HL-60 (cell line): ENCODE measurements at regions not wholly inside any gene's neighbourhood (a gene's known extent, or its start where the extent isn't known, plus 50 kb on each side); places are given as distances from the start of the nearest gene placed in this dataset.
"Not testable (repeated sequence)": the region's sequence is repeated elsewhere in the genome, so short reads cannot be mapped to it uniquely, and the experiment has no call there.

Experiments used
- DNase-seq, 2 experiments: peaks; one replicate each; pipeline ENCODE4 v3.0.0-alpha.2; 2010 to 2020; ENCODE audit warnings: low read depth in 1 of 2, low spot score in 1 of 2
- H3K27ac ChIP-seq: fragments of 250-450 bp; sonication (Bioruptor Pico); replicated peaks from 2 replicates; pipeline ENCODE4 v1.5.1; 2020; ENCODE audit warnings: mild to moderate bottlenecking, moderate library complexity
- H3K27me3 ChIP-seq: fragments of 250-450 bp; sonication (Bioruptor Pico); 2 replicates; pipeline ENCODE4 v1.5.1; 2021; ENCODE audit warnings: mild to moderate bottlenecking, moderate library complexity; ENCODE audit not compliant: insufficient read depth, poor library complexity, severe bottlenecking
- H3K4me3 ChIP-seq: replicated peaks from 2 replicates; pipeline ENCODE4 v1.5.1; 2011; ENCODE audit warnings: mild to moderate bottlenecking, control low read depth, low read length; ENCODE audit not compliant: insufficient read depth
- GABPA ChIP-seq: IDR thresholded peaks from 2 replicates; pipeline ENCODE4 v1.6.1; 2012; ENCODE audit warnings: low read depth
- POLR2AphosphoS5 ChIP-seq: IDR thresholded peaks from 2 replicates; pipeline ENCODE4 v1.6.1; 2012; ENCODE audit warnings: low read depth
- SPI1 ChIP-seq: IDR thresholded peaks from 2 replicates; pipeline ENCODE4 v1.6.1; 2012; ENCODE audit warnings: low read depth, mild to moderate bottlenecking, borderline replicate concordance
- TF ChIP-seq, protein P1 (sequence below): IDR thresholded peaks from 2 replicates; pipeline ENCODE4 v1.6.1; 2012; ENCODE audit warnings: low read depth; ENCODE audit not compliant: insufficient replicate concordance
- TF ChIP-seq, protein P2 (sequence below): IDR thresholded peaks from one replicate; pipeline ENCODE4 v1.5.1; 2011; ENCODE audit warnings: low read length, control low read depth, inconsistent platforms; ENCODE audit not compliant: insufficient read depth

GRCh38 chr4:150018257-150018656 is 60.0 kb upstream of the DCLK2 start:
- DNase-seq: no peak
- TF ChIP-seq, protein P1, sequence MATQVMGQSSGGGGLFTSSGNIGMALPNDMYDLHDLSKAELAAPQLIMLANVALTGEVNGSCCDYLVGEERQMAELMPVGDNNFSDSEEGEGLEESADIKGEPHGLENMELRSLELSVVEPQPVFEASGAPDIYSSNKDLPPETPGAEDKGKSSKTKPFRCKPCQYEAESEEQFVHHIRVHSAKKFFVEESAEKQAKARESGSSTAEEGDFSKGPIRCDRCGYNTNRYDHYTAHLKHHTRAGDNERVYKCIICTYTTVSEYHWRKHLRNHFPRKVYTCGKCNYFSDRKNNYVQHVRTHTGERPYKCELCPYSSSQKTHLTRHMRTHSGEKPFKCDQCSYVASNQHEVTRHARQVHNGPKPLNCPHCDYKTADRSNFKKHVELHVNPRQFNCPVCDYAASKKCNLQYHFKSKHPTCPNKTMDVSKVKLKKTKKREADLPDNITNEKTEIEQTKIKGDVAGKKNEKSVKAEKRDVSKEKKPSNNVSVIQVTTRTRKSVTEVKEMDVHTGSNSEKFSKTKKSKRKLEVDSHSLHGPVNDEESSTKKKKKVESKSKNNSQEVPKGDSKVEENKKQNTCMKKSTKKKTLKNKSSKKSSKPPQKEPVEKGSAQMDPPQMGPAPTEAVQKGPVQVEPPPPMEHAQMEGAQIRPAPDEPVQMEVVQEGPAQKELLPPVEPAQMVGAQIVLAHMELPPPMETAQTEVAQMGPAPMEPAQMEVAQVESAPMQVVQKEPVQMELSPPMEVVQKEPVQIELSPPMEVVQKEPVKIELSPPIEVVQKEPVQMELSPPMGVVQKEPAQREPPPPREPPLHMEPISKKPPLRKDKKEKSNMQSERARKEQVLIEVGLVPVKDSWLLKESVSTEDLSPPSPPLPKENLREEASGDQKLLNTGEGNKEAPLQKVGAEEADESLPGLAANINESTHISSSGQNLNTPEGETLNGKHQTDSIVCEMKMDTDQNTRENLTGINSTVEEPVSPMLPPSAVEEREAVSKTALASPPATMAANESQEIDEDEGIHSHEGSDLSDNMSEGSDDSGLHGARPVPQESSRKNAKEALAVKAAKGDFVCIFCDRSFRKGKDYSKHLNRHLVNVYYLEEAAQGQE: no peak
- TF ChIP-seq POLR2AphosphoS5 (no peak), SPI1 (no peak), GABPA (no peak)
- TF ChIP-seq, protein P2, sequence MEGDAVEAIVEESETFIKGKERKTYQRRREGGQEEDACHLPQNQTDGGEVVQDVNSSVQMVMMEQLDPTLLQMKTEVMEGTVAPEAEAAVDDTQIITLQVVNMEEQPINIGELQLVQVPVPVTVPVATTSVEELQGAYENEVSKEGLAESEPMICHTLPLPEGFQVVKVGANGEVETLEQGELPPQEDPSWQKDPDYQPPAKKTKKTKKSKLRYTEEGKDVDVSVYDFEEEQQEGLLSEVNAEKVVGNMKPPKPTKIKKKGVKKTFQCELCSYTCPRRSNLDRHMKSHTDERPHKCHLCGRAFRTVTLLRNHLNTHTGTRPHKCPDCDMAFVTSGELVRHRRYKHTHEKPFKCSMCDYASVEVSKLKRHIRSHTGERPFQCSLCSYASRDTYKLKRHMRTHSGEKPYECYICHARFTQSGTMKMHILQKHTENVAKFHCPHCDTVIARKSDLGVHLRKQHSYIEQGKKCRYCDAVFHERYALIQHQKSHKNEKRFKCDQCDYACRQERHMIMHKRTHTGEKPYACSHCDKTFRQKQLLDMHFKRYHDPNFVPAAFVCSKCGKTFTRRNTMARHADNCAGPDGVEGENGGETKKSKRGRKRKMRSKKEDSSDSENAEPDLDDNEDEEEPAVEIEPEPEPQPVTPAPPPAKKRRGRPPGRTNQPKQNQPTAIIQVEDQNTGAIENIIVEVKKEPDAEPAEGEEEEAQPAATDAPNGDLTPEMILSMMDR: no peak
- H3K27me3 ChIP-seq: no peaks in the 10 kb centered on the region
- H3K27ac ChIP-seq: no peak overlapping the region
- H3K4me3 ChIP-seq: no peak overlapping the region

DNA sequence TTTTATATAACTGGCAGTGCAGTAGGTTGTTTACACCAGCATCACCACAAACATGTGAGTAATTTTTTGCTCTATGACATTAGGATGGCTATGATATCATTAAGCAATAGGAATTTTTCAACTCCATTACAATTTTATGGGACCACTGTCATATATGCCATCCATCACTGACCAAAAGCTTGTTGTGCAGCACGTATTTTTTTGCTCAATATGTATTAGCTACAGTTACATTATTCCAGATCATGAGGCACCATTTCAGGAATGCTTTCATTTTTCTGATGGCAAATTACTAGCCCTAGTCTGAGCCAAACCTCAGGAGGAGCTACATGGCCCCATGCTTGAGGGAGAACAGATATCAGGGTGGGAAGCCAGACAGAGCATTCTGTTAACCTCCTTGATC is 56.8 kb upstream of the DCLK2 start:
- H3K4me3 ChIP-seq: no peak overlapping the region
- H3K27ac ChIP-seq: no peak overlapping the region
- no peaks in the 10 kb centered on the region for H3K27me3 ChIP-seq
- DNase-seq: no peak
- TF ChIP-seq, protein P2: no peak
- TF ChIP-seq POLR2AphosphoS5 (no peak), SPI1 (no peak)

GRCh38 chr4:150023489-150023888 is 54.8 kb upstream of the DCLK2 start:
- H3K4me3 ChIP-seq: no peak overlapping the region
- no peak for DNase-seq
- no peak for TF ChIP-seq POLR2AphosphoS5
- TF ChIP-seq, protein P2: no peak
- TF ChIP-seq, protein P1: no peak
- TF ChIP-seq GABPA: no peak
- TF ChIP-seq SPI1: no peak
- no peaks in the 10 kb centered on the region for H3K27me3 ChIP-seq
- H3K27ac ChIP-seq: no peak overlapping the region

DNA sequence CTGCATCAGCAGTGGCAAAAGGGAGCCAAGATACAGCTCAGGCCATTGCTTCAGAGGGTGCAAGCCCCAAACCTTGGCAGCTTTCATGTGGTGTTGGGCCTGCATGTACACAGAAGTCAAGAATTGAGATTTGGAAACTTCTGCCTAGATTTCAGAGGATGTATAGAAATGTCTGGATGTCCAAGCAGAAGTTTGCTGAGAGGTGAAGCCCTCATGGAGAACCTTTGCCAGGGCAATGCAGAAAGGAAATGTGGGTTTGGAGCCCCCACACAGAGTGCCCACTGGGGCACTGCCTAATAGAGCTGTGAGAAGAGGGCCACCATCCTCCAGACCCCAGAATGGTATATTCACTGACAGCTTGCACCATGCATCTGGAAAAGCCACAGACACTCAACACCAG is 51.3 kb upstream of the DCLK2 start:
- not testable (repeated sequence) for H3K27ac ChIP-seq, H3K4me3 ChIP-seq, H3K27me3 ChIP-seq, DNase-seq
